GM21423 (cell line): ENCODE measurements at regions not wholly inside any gene's neighbourhood (a gene's known extent, or its start where the extent isn't known, plus 50 kb on each side); places are given as distances from the start of the nearest gene placed in this dataset.

Experiments
- ATAC-seq: cut with Tn5 transposase; IDR thresholded peaks from one replicate; pipeline ENCODE4 v1.9.1; 2021; ENCODE audit warnings: mild to moderate bottlenecking, moderate library complexity; ENCODE audit not compliant: unreplicated experiment

DNA sequence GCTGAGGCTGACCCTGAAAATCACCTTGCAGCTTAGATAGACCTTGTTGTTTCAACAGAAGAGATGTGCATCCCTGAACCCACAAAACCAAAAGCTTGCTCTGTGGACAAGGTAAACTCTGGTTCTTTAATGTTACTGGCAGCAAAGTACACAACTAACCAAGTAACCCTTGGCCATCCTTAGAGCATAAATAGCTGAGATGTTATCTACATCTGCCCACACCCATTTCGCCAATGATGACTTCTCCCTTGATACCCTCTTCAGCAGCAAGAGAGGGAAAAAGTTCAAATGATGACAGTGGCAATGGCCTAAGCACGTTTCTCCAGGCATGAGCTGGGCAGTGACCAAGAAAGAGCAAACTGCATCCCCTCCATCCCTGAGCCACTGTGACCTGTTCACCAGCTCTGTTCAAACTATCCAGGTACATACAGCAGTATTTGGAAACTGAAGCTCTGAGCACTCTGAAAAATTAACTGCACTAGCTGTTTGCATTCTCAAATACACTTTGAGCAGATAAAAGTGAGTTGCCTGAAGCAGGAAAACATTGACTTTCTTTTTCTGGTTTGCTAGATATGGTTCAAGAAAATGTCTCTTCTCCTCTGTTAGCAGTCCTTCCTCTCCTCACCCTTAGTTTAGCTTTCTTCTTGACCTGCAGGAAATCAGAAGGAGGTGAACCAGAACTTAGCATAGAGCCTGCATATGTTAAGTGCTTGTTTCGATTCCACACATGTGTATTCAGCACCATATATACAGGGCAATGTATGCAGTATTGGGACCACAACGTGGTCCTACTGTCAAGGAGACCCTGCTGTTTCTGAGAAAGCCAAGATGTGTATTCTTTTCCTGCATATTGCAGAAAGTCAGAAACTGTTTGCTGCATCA lies 231.7 kb downstream of the FOXO1 start:
- no peak for ATAC-seq

DNA sequence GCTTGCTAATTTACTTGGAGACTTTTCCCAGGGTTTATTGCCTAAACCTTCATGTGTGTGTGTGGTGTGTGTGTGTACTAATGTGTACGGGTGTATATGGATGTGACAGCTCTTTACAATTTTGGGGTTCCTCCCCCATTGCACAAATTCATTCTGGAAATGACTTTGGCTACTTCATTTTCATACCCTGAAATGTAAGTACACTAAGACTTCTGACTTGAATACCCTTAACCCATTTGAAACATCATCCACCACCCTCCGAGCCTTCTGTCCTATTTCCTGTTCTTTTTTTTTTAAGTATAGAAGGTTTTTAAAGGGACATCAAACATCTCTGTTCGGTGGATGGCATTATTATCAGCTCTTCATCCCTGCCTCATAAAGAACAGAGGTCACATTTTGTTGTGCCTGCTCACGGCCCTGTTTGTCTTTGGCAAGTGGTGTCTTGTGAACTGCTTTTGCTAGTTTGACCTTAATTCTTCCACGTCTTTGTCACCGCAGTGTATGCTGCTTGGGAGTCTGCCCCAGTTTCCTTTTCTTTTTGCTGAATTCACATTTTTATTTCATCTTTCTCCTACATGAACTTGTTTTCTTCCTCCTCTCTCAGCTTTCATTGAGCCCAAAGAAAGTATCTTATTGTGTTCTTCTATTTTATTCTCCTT lies 228.3 kb downstream of the FOXO1 start:
- no peak for ATAC-seq

DNA sequence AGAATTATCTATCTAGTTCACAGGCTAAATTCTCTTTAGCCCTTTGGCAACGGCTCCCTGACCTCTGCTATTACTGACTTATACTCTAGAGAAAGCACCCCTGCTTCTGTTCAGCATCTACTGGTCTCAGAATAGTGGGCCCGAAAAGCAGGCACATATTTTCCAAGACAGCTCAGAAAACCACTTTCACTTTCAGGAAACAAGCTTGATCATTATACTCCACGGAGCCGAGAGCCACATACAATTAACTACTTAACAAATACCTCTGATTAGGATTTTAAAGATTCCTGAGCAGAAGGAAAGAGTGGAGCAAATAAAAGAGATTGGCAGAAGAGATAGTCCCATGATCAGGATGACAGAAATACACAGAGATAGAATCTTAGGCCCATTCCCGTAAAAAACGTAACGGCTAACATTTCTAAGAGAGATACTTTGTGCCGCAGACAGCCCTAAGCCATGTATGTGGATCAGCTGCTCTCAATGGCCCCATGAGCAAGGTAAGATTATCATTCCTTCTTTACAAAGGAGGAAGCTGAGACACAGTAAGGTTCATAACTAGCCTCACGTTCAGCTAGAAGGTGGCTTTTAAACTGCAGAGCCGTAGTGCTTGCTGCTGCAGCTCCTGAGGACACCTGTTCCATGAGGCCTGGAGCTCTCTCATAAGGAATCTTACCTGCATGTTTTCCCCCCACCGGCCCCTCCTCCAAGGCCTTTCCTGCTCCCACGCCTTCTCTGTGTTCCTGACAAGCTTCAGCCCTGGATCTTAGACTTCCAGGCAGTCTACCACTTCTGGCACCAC lies 227.2 kb downstream of the FOXO1 start:
- no peak for ATAC-seq

DNA sequence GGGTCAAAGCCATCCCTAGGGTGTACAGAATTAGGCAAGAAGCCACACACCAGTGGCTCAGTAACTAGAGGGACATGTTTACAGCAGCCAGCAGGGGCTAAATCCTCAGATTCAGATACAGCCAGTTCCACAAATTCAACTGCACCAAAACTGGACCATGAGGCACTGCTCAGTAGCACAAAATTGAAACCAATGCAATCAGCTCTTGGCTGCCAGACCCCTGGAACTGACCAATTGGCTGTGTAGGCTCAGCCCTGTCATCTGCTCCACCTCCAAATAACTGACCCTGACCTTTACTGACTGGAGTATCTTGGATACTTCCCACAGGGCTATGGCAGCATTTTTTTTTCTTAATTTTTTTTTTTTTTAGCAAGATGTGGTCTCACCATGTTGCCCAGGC lies 226.5 kb downstream of the FOXO1 start:
- no peak for ATAC-seq

DNA sequence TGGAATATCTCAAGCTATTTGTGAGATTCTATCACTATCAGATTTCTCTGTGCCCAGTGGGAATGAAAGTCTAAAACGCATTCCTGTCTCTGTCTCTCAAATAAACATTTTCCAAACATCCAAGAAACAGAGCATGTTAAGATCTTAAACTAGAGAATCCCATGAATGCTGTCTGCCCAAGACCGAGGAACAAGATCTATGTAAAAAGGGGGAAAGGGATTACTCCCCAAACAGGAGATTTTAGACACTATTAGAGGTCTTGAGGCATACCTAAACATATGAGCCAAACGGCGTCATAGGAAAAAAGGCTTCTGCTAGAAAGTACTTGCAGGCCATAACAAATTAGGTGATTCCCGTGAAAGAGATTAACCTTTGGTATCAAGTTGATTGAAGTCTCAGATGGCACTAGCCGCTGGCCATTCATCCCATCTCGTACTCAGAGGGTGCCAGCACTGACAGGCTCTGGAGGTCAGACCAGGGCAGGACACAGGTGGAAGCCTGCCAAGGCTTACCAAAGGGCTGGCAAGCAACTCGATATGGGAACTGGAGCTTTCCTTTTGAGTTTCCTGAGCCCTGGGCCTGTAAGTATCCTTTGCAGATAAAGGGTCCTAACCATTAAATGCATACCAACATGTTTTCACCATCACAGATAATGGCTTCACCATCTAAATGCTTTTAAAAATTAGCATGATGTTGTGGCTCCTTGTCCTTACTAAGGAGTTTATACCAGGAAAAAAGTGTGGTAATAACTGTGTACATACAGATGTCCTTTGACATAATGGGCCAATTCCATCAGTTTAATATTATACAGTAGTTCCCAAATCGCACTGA lies 225.2 kb downstream of the FOXO1 start:
- no peak for ATAC-seq

DNA sequence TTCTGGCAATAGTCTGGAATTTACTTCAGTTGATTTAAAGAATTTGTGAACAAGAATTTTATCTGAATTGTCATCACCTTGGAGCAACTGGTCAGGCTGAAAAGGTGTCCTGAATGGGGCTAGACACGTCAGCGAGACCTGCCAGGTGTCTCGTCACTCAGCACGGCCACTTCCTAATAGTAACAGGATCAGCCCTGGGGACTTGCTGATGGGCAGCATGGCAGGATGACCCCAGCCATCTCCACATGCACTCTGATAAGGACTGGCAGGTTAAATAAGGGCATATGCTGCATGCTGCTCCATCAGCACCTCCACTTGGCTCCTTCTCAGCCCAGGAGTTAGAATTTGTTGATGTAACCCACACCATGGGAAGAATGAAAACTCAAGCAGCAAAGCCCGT lies 224.2 kb downstream of the FOXO1 start:
- no peak for ATAC-seq

DNA sequence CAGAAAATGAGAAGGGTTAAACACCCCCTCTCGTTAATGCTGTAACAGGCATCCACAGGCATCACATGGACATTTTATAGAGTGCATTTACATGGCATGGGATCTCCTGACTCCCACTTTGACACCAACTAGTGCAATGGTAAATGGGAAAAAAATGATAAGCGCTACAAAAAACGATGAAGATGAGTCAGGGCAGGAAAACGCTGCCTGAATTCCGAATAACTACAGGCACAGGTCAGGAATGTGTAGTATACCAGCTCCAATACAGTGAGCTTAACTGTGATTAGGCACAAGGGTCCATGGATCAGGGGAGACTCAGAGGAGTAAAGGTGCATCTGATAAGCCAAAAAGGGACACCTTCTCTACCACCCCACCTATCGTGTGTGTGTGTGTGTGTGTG lies 223.6 kb downstream of the FOXO1 start:
- no peak for ATAC-seq

DNA sequence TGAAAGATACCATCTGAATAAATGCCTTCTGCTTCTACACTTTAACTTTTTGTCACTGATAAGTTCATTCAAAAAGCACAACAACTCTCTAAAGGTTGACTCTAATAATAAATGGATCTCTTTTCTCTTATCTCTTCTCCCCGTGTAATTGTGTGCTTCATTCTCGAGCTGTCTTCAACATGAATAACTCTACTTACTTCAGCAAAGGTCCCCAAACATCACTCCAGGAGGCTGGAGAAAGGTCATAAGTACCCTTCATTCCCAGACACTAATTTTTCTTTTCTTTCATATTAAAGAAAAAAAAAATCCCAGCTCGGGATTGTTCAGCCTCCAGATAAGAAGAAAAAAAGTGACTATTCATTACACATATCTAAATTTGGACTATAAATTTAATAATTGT lies 222.2 kb downstream of the FOXO1 start:
- ATAC-seq = no peak

DNA sequence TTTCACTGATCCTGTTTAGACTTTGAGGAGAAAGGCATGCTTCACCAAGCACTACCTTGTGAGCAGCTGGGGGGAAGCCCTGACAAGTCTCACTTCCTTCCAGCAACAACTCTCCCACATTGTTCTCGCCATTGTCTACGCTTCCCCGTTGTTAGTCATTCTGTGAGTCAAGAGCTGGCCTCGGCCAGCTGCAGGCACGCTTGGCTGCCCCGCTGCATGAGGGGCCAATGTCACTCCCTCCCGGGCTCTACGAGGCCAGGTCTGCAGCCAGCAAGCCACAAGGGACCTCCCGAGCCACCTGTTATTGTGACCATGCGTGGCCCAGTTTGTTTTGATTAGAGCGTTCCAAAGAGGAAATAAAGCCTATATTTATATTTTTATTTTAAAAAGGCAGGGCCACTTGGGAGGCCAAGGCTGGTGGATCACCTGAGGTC lies 220.9 kb downstream of the FOXO1 start:
- ATAC-seq = peak; percentile 98

DNA sequence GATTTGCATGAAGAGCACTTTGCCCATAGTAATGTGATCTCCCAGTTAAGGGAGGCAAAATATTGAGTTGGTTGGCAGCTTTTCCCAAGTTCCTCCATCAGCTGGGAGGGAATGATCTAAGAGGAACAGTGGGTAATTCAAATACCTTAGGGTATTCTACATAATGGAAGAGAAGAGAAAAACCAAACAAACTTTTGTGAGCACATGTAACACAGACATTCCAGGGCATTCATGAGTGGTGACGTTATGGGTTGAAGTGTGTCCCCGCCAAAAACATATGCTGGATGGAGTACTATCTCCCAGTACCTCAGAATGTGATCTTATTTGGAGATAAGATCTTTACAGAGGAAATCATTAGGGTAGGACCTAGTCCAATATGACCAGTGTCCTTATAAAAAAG lies 220.1 kb downstream of the FOXO1 start:
- ATAC-seq = no peak

DNA sequence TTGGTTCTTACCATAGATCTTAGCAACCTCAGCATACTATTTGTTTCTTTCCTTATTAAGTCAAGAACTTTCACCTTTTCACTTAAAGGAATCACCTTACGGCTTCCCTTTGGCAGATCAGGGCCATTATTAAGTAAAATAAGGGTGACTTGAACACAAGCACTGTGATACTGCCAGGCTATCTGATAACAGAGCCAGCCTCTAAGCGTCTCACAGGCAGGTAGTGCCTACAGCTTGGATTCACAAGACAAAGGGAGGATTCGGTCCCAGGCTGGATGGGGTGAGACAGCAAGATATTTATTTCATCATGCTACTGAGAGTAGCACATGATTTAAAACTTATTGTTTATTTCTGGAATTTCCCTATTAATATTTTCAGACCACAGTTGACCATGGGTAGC lies 218.6 kb downstream of the FOXO1 start:
- ATAC-seq = no peak

DNA sequence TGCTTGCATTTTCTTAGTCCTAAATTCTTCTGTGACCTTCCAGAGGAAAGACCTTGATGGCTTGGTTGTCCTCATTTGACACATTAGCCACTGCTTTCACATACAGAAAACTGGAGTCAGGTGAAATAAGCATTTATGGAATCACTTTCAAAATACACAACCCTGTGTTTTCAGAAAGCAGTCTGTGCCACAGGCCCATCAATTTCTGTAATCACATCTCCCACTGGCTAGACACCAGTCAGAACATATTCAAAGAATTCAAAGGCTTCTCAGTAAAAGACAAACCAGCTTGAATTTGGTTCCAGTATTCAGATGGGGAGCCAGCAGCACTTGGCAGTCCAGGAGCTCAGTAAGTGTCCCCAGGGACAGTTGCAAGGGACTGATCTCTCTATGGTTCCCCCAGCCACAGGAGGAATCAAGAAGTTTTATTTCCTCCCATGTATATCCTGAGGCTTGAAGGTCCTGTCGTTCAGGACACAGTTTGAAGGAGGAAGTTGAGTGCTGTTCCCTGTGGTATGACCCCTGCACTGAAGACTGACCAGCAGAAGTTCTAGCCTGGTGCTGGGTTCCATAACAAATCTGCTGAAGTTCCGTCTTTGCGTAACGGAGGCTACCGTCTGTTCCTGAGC lies 214.3 kb downstream of the FOXO1 start:
- ATAC-seq = no peak

DNA sequence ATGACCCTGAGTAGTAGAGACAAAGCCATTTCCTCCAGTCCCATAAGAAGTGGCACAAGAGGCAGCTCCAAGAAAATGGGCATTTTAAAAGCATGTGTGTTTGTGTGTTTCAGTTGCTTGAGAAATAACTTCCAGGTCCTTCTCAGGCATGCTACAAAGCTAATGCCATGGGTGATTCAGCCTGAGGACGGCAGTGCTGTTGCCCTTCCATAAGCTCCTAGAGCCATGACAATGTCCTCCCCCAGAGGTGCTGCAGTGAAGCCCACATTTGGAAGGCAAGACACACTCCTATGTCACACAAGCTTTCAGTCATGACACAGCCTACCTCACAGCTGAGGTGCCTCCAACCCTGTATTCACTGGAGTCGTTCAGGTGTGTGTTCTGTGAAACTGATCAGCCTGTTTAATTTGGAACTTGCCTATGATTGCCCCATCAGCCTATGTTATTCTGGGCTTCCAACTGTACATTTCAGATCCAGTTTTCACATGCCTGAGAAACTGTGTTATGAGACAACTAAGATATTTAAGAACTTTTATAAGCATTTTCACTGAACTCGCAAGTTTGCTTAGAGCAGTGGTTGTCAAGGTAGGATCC lies 213.6 kb downstream of the FOXO1 start:
- no peak for ATAC-seq

DNA sequence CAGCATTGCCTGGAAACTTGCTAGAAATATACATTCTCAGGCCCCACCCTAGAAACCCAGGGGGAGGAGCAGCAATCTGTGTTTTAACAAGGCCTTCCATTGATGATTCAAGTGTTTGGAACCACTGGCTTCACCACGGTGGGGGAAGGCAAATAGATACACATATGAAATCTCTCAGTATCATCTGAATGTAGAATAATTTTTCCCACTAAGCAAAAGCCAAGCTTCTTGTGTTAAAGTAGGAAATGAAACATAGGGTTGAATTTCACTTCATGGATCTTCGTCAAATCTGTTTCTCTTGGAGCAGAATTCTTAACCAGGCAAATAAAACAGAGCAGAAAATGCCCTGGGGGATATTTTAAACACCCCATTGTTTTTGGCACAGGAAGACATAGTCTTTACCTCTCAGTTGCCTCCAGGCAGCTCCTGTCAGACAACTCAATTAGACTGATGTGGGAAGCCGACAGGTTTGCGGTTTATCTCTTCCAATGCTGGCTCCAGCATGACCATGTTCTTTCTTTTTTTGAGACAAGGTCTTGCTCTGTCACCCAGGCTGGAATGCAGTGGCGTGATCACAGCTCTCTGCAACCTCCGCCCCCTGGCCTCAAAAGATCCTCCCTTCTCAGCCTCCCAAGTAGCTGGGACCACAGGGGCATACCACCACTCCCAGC lies 213.0 kb downstream of the FOXO1 start:
- ATAC-seq = no peak

DNA sequence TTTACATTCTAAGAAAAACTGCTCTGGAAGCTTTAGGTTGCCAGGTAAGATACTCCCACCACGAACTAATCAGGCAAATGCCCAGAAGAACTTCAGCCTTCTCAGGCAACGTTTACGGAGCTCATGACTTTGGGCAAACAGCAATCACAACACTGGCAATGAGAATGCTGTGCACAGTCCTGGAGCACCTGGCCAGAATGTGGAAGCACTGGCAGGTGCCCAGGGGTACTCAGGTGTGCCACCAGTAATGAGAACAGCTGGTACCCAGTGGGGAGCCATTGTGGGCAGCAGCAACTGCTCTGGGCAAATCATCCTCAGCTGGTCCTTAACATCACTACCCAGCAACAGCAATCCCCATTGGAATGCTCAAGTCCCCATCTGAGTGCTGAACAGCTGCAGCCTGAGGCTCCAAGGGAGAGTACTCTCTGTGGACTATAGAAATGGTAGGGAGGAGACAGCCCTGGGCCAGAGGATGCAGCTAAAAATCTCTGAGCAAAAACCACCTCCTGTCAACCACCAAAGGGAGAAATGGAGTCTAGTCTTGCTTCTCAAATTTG lies 210.0 kb downstream of the FOXO1 start:
- ATAC-seq = no peak

DNA sequence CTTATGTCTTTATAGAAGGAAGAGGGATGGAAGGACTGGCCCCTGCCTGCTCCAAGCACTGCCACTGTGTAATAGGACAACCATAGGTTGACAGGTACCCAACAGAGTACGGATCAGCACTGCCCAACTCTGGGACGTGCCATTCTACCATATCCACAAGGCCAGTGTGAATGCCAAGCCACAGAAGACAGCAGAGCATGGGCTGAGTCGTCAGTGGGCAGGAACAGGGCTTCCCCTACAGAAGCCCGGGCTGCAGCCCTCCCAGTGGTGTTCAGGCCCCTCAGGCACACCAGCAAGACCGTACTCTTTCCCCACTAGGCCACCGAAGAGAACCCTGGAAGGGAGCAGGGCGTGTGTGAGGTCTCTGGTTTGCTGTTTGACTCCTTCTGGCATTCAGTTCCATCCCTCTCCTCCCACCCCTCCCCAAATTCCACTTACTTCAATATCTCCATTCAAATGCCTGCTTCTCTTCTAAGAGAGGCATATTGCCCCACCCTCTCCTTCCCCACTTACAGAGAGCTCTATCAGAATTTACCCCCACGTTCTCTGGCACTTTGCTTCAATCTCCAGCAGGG lies 209.4 kb downstream of the FOXO1 start:
- no peak for ATAC-seq

DNA sequence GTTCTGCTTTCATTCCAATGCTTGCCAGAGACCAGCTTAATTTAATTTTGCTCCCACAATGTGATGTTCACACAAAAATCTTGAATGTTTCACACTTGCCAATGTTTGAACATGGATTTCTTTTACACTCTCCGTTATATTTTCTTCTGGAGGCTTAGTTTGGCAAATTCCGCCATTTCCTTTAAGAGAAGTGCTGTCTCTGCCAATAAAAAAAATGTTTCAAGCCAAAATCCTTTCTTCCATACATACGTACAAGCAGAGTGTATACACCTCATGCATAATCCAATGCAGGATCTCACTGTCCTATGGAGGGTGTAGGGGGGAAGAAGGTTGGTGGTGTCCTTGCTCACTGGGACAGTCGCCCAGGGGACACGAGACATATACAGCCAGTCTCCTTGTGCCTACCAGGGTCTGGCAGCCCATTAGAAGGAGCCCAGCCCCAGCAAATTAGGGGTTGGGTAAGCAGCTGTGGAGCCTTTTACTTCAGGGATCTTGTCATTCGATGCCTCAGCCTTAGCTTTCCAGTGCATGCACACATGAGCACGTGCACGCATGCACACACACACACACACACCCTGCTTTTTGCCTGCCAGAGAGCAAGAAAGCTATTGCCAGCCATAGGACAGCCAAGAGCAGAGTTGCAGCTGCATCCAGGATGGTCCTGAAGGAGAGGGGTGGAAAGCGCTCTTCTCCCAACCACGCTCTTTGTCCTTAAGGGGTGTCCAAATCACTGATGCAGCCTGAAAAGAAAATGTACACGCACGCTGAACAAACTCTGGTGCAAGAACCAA lies 208.3 kb downstream of the FOXO1 start:
- no peak for ATAC-seq

DNA sequence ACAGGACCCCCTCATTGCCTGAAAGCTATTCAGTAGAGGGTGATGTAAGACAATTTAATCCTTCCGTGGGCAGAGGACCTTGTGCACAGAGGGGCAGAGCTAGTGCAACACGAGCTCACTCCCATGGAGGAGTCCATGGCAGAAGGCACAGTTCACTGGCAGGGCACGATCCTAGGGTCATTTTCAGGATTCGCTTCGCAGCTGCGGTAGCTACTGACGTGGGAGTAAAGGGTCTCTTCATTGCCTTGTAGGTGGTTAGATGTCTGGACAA lies 207.8 kb downstream of the FOXO1 start:
- no peak for ATAC-seq
